ENCODE measurements at regions not wholly inside any gene's neighbourhood (a gene's known extent, or its start where the extent isn't known, plus 50 kb on each side); places are given as distances from the start of the nearest gene placed in this dataset.

DNA sequence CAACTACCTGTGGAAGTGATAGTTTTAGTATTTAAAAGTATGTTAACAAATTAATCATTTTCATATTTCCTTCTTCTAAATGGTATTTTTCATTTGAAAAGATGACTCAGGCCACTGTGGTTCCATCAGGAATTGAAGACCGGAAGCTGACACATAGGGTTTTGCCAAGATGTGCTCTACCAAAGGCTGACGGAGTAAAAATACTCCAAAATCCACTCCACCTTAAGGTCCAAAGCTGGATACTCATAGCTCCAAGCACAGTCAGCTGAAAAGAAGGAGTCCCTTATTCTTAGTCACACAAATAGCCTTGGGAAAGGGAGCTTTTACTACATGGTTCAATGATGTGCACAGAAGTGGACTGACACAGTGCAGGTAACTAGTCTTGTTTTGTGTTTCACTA lies 472.0 kb downstream of the ARAP2 start:
- H3K36me3 ChIP-seq, result no peaks in the 10 kb centered on the region
- H3K9me3 Mint-ChIP-seq, result no peaks in the 10 kb centered on the region
- no peak overlapping the region for H3K4me2 ChIP-seq
- no peaks in the 10 kb centered on the region for H3F3A ChIP-seq (ENCODE audit: low read depth)
- no peaks in the 10 kb centered on the region for H3K4me1 ChIP-seq
- no peak for TF ChIP-seq EZH2 (IDR thresholded peaks at IDR 0.05)
- no peaks in the 10 kb centered on the region for H3K27me3 ChIP-seq
- H3K9me3 ChIP-seq (ENCODE audit: low read depth), result no peaks in the 10 kb centered on the region
- H3K27ac ChIP-seq, result no peak overlapping the region
- no peaks in the 10 kb centered on the region for H3K79me2 ChIP-seq (ENCODE audit: low read depth)
- no peak overlapping the region for H2AFZ ChIP-seq (replicated peaks)
- H4K20me1 ChIP-seq (ENCODE audit: low read depth), result no peaks in the 10 kb centered on the region
- no peak overlapping the region for H3K4me3 ChIP-seq
- no peak overlapping the region for H3K9ac ChIP-seq
- no peaks in the 10 kb centered on the region for H3K36me3 Mint-ChIP-seq
- no peak overlapping the region for H3K4me3 Mint-ChIP-seq
- H3K4me1 Mint-ChIP-seq, result no peaks in the 10 kb centered on the region
- DNase-seq (ENCODE audit: low spot score), result no peak
- no peak overlapping the region for H3K27ac Mint-ChIP-seq
- H3K27me3 Mint-ChIP-seq (ENCODE audit: insufficient read depth, low read depth), result peaks cover 2% of the 10 kb centered on the region

DNA sequence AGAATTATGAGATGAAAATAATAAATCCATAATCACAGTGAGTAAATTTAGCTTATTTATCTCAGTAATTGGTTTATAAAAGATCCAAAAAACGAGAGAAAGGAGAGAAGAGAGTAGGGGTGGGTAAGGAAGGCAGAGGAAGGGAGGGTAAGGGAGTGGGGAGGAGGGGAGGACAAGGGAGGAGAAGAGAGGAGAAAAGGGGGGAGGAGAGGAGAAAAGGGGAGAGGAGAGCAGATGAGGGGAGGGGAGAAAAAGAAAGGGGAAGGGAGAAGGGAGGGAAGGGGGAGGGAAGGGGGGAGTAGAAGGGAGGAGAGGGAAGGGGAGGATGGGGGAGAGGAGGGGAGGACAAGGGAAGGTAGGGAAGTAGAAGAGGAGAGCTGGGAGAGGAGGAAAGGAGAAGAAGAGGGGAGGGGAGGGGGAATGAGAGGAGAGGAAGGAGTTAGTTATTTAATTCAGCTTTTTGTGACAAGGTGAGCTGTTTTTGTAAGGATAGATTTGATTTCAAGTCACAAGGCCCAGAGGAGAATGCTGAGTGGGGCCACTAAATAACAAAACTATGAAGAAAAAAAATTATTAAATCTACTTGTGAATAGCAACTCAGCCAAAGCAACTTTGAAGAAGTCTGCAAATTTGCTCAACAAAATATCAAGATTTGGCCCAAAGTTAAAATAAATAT lies 454.3 kb downstream of the ARAP2 start:
- DNase-seq (ENCODE audit: low spot score), result no peak
- H3K36me3 Mint-ChIP-seq, result no peaks in the 10 kb centered on the region

GRCh38 chr4:35793045-35793722 lies 451.1 kb downstream of the ARAP2 start:
- no peak overlapping the region for H3K27ac Mint-ChIP-seq

More for the DNA sequence above, 454.3 kb downstream of the ARAP2 start:
- Histone ChIP-seq H3K9me3 (ENCODE audit: low read depth) (no peaks in the 10 kb centered on the region), H2AFZ (replicated peaks) (no peak overlapping the region), H3K79me2 (ENCODE audit: low read depth) (no peaks in the 10 kb centered on the region), H3K9ac (no peak overlapping the region), H4K20me1 (ENCODE audit: low read depth) (no peaks in the 10 kb centered on the region), H3K27me3 (no peaks in the 10 kb centered on the region), H3K27ac (no peak overlapping the region), H3K4me2 (no peak overlapping the region), H3F3A (ENCODE audit: low read depth) (no peaks in the 10 kb centered on the region), H3K36me3 (no peaks in the 10 kb centered on the region), H3K4me1 (no peaks in the 10 kb centered on the region), H3K4me3 (no peak overlapping the region)
- Mint-ChIP-seq H3K9me3 (peaks cover 6% of the 10 kb centered on the region), H3K27me3 (ENCODE audit: insufficient read depth, low read depth) (no peaks in the 10 kb centered on the region), H3K4me3 (no peak overlapping the region), H3K27ac (no peak overlapping the region), H3K4me1 (no peaks in the 10 kb centered on the region)
- no peak for TF ChIP-seq EZH2phosphoT487 (IDR thresholded peaks at IDR 0.05)
- TF ChIP-seq CTCF (IDR thresholded peaks at IDR 0.05), result no peak
- no peak for TF ChIP-seq EZH2 (IDR thresholded peaks at IDR 0.05)

More at GRCh38 chr4:35793045-35793722, 451.1 kb downstream of the ARAP2 start:
- H3K4me1 ChIP-seq, result no peaks in the 10 kb centered on the region
- no peaks in the 10 kb centered on the region for H3K36me3 ChIP-seq
- peaks cover 17% of the 10 kb centered on the region for H3K9me3 Mint-ChIP-seq
- H4K20me1 ChIP-seq (ENCODE audit: low read depth), result no peaks in the 10 kb centered on the region
- no peaks in the 10 kb centered on the region for H3K4me1 Mint-ChIP-seq
- no peak overlapping the region for H3K4me3 ChIP-seq
- no peaks in the 10 kb centered on the region for H3F3A ChIP-seq (ENCODE audit: low read depth)
- no peak overlapping the region for H3K9ac ChIP-seq
- TF ChIP-seq EZH2phosphoT487 (IDR thresholded peaks at IDR 0.05) (no peak), EZH2 (IDR thresholded peaks at IDR 0.05) (no peak), CTCF (IDR thresholded peaks at IDR 0.05) (no peak)
- no peak overlapping the region for H3K4me3 Mint-ChIP-seq
- DNase-seq (ENCODE audit: low spot score), result no peak
- H3K9me3 ChIP-seq (ENCODE audit: low read depth), result peaks cover 11% of the 10 kb centered on the region
- H3K4me2 ChIP-seq, result no peak overlapping the region
- H2AFZ ChIP-seq (replicated peaks), result no peak overlapping the region
- H3K36me3 Mint-ChIP-seq, result no peaks in the 10 kb centered on the region
- no peaks in the 10 kb centered on the region for H3K27me3 ChIP-seq
- H3K27ac ChIP-seq, result no peak overlapping the region
- no peaks in the 10 kb centered on the region for H3K27me3 Mint-ChIP-seq (ENCODE audit: insufficient read depth, low read depth)
- no peaks in the 10 kb centered on the region for H3K79me2 ChIP-seq (ENCODE audit: low read depth)

All from neural progenitor cell (in vitro differentiated cells).